NT2/D1 (cell line): ENCODE measurements at regions not wholly inside any gene's neighbourhood (a gene's known extent, or its start where the extent isn't known, plus 50 kb on each side); places are given as distances from the start of the nearest gene placed in this dataset.

Experiments
- SUZ12 ChIP-seq: IDR thresholded peaks from 2 replicates; pipeline ENCODE4 v1.6.1; 2011; ENCODE audit not compliant: insufficient read length, insufficient read depth; ENCODE audit errors: extremely low read depth
- ZNF274 ChIP-seq: IDR thresholded peaks from 2 replicates; pipeline ENCODE4 v1.6.1; 2011; ENCODE audit warnings: mild to moderate bottlenecking, low read depth, low read length

DNA sequence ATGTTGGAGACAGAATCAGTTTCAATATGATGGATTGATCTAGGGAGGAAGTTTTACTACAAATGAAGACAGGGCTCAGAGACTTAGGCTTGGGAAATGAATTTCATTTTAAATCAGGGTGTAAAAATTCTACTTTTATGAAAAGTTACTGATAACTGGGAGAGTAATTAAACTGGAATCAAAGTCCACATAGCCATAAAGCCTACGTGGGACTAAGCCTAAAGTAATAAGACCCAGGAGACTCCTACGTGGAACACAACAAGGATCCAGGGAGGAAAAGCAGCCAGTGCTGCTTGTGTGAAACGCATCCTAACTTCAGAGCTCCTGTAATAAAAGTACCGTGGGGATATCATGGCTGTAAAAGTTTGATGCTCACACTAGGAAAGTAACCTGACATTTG lies 152.0 kb upstream of the MYO16 start:
- TF ChIP-seq ZNF274 (no peak), SUZ12 (no peak)
